HEK293T (cell line): ENCODE measurements at regions not wholly inside any gene's neighbourhood (a gene's known extent, or its start where the extent isn't known, plus 50 kb on each side); places are given as distances from the start of the nearest gene placed in this dataset.

Experiments
- FOXK2 ChIP-seq: fragments of 450-650 bp; IDR thresholded peaks from 2 replicates; pipeline ENCODE4 v1.6.1; 2016; ENCODE audit warnings: mild to moderate bottlenecking
- L3MBTL2 ChIP-seq: fragments of 450-650 bp; conservative IDR thresholded peaks from 2 replicates; pipeline ENCODE4 v1.6.1; 2016; ENCODE audit warnings: mild to moderate bottlenecking
- SP1 ChIP-seq: fragments of 450-650 bp; IDR thresholded peaks from 2 replicates; pipeline ENCODE4 v1.6.1; 2017

- TF ChIP-seq FOXK2 (no peak), SP1 (no peak), L3MBTL2 (no peak)
Observed at GRCh38 chr3:70757658-70758057, 445.2 kb upstream of the MDFIC2 start.
